ENCODE measurements at regions not wholly inside any gene's neighbourhood (a gene's known extent, or its start where the extent isn't known, plus 50 kb on each side); places are given as distances from the start of the nearest gene placed in this dataset.

DNA sequence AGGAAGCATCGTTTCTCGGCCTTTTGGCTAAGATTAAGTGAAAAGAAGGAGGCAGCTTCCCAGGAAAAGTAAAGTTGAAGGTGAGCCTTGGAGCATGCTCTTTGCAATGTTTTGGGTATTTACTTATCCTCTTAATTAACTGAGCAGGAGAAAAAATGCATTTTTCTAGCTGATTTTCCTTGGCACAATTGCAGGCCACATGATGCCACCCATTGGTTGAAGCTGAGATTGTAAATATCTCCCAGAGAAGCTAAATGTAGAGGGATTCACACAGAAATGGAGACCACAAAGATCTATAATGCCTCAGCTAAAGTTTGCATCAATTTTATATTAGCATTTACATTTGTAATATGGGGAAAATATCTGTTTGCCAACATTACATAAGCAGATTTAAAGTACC is 294.1 kb downstream of the KCNS3 start:
- DNase-seq = no peak

DNA sequence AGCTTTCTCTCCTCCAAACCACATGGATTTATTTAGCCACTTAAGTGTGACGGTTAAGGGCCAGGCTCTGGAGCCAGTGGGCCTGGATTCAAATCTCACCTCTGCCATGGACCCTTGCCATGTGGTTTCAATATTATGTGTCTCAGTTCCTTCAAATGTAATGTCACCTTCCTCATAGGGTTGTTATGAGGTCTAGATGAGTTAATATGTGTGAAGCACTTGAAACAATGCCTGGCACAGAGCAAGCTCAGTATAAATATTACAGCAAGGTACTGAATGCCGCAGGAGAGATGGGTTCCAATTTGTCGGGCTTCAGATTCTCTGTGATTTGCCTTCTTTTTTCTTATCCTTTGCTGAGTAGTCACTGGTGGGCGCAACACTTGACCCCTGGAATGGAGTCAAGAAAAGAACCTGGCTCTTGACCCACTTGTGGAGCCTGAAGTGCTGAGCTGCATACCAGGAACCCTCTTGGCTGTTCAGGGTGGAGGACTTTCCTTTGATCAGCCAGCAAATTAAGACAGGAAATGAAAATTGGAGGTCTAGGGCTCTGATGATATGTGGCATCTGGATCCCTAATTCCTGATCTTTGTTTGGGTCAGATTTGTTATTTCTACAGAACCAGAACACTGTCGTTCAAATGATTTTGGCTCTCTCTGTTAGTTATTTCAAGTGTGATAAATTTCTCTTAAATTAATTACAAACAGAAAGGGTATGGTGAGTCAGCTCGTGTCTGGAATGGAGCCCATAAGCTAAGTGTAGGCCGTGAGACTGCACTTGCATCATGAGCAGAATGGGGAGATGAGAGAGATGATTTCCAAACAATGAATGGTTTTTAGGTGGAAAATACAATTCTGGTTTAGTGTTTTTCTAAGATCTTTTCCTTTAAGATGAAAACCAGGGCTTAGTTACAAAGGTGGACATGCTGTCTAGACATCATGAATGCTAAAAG is 293.0 kb downstream of the KCNS3 start:
- no peak for DNase-seq

DNA sequence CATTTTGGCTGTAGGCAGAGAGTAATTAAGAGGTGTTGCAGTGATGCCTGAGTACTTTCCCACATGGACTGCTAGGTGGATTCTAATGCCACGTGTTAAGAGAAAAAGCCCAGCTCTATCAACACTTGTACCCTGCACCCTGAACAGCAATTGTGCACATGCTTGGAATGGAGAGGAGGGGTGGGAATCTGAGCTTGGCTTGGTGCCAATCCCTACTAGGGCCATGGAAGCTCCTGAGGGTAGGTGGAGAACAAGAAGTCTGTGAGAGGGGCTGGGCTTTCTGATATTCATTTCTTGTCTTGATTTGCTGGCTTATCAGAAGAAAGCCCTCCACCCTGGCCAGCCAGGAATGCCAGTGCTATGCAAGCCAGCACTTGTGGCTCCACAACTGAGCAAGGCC is 292.2 kb downstream of the KCNS3 start:
- DNase-seq = no peak

DNA sequence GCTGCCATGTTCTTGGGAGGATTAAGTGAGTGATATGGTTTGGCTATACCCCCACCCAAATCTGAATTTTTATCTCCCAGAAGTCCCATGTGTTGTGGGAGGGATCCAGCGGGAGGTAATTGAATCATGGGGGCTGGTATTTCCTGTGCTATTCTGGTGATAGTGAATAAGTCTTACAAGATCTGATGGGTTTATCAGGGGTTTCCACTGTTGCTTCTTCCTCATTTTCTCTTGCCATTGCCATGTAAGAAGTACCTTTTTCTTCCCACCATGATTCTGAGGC is 291.4 kb downstream of the KCNS3 start:
- no peak for DNase-seq

DNA sequence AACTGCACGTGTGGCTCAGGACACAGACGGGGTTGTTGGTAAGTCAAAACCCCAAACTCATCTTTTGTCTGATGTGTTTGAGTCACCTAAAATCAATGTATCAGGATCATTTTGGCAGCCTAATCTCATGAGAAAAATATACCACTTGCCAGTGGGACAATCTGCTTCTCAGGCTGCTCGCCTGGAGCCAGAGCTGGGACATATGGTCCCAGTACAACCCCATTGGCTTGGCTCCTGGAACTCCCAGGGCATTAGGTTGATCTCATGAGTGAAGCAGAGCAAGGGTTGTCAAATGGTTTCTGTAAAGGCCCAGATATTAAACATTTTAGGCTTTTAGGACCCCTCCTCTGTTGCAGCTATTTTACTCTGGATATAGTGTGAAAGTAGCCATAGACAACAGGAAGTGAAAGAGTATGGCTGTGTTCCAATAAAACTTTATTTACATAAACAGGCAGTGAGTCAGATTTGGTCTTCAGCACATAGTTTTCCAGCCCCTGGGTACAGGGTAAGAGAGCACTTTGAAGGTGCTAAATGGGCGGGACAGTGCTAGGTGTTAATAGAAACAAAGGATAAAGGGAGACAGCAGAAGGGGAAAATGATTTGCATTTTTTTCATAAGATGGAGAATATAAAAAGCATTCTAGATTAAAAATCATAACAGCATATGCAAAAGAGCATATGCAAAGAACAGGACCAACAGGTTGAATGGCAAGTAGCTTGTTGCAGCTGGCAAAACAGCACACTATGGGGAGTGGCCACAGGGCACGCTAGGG is 290.8 kb downstream of the KCNS3 start:
- DNase-seq = no peak

DNA sequence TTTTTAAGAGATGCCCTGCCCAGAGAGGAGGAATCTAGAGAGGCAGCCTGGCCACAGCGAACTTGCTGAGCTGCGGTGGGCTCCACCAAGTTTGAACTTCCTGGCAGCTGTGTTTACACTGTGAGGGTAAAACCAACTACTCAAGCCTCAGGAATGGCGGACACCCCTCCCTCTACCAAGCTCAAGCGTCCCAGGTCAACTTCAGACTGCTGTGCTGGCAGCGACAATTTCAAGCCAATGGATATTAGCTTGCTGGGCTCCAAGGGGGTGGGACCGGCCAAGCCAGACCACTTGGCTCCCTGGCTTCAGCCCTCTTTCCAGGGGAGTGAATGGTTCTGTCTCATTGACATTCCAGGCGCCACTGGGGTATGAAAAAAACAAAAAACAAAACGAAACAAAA is 289.4 kb downstream of the KCNS3 start:
- no peak for DNase-seq

DNA sequence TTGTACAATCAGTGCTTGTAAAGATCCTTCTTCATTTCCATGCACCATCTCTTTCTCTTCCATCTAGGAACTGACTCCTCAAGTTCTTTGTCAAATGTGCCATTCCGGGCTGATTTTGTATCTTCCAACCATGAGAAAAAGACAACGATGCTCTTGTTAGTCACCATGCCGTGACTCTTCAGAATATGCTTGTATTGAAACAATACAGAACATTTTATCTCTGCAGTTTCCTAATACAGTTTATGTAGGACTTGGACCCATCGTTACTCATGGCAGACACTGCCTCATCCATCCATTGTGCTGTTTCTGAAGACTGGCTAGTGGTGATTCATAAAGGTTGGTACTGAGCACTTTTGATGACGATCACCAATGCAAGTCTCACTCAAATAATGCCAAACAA is 283.2 kb downstream of the KCNS3 start:
- DNase-seq = no peak

DNA sequence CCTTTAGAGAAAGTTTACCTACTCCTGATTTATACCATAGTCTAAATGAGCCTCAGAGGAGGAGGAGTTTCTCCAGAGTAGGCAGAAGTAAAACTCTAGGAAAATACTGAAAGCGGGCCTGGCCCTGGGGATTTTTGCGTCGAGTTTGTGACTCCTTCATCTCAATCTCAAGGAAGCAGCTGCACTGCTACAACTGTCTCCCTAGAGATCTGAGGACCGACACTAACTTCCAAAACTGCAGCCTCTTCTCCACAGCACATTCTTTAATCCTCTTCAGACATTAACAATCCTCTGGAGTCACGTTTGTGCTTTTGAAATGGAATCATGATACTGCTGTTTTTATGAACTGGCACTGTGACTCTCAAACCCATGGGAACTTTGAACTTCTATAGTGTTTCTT is 281.4 kb downstream of the KCNS3 start:
- no peak for DNase-seq

DNA sequence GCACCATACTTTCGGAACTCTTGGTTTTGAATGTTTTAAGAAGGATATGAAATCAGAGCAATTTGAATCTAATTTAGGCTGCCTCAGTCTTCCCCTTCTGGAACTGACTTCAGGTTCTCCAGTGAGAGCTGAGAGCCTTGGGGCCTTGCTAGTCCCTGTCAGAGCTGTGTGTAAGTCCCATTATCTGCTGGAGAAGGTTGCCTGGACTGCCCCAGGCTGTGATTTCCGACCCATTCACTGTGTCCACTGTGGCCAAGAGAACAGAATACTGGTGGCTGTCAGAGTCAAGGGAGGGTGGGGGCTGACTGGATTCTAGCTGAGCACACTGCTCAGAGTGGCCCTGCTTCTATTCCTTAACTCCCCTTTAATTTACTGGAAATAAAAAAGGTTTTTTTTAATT is 278.0 kb downstream of the KCNS3 start:
- no peak for DNase-seq

DNA sequence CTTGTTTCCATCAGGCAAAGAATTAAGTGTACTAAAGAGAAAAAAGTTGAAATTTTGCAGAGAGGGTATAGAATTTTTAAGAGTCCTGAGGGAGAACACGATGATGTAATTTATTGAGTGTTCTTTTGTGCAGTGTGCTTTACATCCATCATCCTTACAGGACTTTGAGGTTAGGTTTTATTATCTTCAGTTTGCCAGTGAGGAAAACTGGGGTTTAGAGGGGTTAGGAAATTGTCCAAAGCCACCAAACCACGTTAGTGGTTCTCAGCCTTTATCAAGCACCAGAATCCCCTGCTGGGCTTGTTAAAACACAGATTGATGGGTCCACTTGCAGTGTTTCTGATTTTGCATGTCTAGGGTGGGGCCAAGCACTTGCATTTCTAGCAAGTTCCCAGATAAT is 277.5 kb downstream of the KCNS3 start:
- no peak for DNase-seq

DNA sequence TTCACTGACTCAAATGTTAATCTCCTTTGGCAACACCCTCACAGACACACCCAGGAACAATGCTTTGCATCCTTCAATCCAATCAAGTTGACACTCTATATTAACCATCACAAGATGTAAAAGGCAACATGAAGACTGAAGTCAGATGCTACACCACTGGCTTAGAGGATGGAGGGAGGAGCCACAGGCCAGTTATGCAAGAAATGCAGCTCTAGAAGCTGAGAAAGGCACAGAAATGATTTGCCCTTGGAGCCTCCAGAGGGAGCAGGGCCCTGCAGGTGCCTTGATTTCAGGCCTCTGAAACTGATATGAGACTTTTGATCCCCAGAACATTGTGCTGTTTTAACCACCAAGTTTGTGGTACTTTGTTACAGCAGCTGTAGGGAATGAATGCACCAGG is 276.3 kb downstream of the KCNS3 start:
- no peak for DNase-seq

DNA sequence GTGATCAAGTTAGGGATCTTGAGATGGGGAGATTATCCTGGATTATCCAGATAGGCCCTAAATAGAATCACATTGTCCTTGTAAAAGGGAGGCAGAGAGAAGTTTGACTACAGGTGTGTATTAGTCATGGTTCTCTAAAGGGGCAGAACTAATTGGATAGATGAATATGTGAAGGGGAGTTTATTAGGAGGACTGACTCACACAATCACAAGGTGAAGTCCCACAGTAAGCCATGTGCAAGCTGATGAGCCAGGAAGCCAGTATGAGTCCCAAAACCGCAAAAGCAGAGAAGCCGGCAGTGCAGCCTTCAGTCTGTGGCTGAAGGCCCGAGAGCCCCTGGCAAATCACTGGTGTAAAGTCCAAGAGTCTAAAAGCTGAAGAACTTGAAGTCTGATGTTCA is 275.8 kb downstream of the KCNS3 start:
- no peak for DNase-seq

DNA sequence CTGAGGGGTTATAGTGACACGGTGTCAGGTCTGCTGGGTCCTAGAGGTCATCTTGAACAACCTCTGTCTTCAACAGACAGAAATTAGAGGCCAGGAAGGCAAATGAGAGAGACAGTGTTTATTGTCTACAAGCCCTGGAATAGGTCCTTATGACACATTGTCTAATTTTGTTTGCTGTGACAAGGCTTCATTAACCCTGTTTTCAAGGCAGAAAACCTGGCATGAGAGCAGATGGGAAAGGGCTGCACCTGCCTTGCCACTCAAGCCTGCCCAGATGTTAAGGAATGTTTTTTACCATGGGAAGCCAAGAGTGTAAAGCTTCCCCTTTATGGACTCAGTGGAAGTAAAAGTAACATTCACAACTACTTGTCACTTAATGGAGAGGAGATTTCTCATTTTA is 275.3 kb downstream of the KCNS3 start:
- no peak for DNase-seq

DNA sequence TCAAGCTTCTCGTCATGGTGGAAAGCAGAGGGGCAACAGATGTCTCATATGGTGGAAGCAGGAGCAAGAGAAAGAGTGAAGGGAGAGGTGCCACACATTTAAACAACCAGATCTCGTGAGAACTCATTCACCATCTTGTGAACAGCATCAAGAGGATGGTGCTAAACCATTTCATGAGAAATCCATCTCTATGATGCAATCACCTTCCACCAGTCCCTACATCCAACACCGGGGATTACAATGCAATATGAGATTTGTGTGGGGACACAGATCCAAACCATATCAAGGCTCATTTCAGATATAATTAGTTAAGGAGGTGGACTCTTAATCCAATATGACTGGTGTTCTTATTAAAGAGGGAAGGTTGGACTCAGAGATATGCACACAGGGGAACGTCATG is 272.8 kb downstream of the KCNS3 start:
- DNase-seq = no peak

DNA sequence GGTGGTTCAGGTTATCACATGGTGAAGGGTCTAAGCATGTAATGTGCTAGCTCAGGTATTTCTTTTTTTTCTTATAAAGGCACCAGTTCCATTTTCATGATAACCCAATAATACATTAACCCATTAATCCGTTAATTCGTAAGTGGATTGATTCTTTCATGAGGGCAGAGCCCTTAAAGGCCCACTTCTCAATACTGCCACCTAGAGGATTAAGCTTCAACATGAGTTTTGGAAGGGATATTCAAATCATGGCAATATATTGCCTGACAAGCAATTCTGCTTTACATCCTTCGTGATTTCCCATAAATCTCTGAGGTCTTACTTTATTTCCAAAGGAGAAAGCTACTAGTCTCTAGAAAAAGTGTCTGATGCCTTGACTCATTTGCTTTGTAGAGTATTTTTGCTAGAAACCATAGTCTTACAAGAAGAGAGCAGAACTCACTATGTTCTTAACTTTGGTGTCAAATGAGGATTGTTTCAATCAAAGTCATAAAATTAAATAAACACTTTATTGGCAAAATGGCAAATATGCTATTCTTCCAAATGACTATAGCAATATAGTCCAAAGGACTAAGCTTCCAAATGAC is 271.3 kb downstream of the KCNS3 start:
- DNase-seq = peak; percentile 1

DNA sequence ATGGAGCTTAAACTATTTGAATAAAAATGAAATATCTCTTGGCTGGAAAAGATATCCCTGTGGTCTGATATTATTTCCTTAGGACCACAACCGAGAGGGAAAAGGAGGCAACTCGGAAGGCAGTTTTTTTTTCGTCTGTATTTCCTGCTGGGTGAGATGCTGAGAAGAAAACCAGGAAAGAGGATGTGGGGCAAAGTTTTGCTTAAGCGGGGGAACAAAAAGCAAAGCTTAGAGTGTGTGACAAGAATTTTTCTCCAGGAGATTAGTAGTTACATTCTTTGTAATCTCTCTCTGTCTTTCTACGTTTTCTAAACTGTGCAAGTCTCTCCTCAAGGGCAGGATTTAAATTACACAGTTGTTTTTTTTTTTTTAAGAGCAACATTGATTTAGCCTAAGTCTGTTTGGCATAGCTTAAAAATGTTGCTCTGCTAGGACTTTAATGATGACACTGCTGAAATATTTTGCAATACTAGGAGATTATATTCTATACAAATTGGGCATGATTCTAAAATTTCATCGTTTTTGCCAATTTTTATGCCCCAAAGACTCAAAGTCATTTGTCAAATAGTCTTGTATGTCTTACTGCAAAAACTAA is 258.5 kb downstream of the KCNS3 start:
- DNase-seq = no peak

DNA sequence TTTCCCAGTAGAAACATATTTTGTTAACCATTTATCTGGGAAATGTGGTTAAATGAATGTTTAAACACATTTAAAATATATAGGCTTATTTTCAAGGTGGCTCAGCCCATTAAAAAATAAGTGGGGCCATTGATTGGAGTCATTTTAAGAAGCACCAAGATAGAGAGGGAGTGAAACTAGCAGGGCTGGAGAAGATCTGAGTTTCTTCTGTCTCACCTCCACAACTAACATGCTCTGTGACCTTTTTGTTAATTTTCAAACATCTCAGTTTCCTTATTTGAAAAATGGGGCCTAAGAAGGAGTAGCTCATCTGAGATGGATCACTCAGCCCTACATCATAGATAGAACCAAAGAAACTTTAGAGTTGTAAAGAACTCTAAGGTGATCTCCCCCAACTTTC is 254.8 kb downstream of the KCNS3 start:
- no peak for DNase-seq

DNA sequence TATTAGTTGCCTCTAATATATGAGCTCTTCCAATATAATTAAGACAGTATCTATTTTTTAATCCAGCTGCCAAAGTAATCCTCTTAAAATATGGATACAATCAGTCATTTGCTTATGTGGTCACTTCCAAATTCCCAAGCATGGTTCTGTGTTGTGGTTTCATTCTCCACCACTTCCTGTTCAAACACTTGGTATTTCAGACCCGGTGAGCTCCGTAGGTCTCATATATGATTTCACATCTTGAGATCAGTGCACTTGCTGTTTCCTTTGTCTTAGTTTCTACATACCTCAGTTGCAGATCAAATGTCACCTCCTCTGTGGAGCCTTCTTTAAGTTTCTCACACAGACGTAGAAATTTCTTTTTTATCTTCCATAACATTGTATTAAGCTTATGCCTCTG is 254.2 kb downstream of the KCNS3 start:
- DNase-seq = no peak

DNA sequence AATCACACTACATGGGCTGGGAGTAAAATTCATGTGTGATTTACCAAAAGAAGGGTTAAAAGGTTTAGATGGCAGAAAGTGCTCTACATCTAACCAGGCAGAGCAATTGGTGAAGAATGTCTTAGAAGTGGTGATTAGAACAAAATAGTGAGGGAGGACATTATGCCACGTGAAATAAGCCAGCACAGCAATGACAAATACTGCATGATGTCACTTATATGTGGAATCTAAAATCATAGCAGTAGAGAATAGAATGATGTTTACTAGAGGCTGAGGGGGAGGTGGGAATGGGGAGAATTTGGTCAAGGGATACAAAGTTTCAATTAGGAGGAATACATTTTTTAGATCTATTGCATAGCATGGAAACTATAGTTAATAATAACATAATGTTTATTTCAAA is 253.3 kb downstream of the KCNS3 start:
- DNase-seq = no peak

DNA sequence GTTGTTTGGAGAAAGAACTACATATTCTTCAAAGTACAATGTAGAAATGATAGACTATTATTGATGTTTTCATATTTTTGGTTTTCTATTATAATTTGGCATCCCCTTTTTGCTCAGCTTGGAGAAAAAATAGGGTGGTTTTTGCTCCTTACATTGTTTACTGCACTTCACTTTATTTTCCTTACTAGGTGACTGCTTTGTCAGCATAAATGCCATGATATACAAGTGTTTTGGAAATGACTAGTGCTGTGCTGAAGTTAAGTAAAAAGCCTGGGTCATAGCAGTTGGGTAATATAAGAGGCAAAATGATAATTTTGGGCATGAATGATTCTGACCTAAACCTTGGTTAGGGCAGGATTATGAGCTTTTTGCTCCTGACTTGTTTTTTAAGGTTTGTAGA is 250.9 kb downstream of the KCNS3 start:
- no peak for DNase-seq

DNA sequence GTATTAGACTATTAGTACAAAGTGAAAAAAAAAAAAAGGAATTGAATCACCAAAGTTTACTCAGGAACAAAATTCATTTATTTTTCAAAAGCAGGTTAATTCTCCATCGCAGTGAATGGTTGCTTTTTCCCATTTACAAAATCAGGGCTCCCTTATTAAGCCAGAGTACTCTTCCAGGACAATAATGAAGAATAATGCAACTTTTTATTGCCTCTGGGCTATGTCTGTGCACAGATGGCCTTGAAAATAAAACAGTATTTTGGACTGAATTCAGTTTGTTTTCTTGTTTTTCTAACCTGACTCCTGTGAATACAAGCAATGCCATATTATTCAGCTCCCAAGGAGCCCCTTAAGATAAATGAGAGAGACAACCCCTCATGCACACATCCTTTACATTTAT is 246.8 kb downstream of the KCNS3 start:
- DNase-seq = no peak

DNA sequence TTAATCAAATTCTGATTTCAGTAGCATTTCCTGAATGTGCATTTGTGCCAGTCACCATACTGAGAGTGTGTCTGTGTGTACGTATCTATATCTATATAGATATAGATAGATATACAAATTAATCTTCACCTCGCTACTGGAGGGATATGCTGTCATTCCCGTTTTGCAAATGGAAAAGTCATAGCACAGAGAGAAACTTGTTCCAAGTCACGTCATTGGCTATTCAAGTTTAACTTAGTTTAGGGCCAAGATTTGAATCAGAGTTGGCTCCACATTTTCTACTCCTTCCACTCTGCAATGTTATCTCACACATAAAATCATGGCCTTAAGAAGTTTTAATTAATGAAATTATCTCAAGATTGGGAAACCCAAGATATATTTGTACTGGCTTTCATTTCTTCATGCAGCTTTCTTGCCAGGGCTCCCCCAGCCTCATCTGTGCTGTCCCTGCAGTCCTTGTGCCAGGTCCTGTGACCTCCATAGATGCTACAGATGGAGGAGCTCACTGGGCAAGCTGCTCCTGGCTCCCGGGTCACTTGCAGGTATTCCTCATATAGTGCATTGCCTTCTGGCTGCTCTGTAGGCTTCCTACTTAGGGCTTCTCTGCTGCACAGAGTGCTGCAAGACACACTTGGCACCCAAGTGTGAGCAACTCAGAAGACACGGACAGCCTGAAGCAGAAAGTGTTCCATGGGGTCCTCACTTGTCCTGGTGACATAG is 245.8 kb downstream of the KCNS3 start:
- no peak for DNase-seq

DNA sequence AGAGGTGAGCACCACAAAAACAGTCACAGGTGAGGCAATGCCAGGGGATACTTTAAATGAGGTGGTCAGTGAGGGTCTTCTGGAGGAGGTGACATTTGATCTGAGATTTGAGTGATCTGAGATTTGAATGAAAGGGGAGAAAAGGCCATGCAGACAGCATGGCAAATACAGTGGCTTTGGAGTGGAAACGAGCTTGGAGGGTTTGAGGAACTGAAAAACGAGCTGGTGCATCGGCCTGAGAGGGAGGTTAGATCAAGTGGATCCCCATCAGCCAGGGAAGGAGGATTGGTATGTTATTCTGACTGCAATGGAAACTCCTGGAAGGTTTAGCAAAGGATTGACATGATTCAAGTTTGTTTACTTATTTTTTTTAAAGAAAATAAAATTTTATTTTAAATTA is 245.1 kb downstream of the KCNS3 start:
- no peak for DNase-seq
